DMS 273 (cell line): ENCODE measurements at regions not wholly inside any gene's neighbourhood (a gene's known extent, or its start where the extent isn't known, plus 50 kb on each side); places are given as distances from the start of the nearest gene placed in this dataset.
"Not testable (repeated sequence)": the region's sequence is repeated elsewhere in the genome, so short reads cannot be mapped to it uniquely, and the experiment has no call there.

ENCODE experiments used
- DNase-seq: peaks from one replicate; lab custom pipeline; 2025; ENCODE audit not compliant: unreplicated experiment; lab: John Stamatoyannopoulos, UW

DNA sequence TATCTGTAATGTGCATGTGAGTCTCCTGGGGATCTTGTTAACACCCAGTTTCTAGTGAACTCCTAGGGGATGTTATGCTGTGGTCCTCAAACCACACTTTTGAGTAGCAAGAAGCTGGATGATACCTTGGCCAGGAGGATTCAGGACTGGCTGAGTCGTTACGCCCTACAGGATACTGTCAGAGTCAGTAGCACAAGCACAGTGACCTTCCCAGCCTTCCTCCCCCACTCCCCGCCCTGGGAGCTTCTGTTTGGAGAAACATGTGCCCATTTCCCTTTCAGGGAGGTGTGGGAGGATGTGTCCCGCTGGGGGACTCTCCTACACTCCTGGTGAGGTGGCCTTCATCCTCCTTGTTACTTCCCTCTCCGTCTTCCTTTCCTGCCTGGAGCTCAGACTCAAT, 76.4 kb upstream of the TRPM1 start:
- no peak for DNase-seq

DNA sequence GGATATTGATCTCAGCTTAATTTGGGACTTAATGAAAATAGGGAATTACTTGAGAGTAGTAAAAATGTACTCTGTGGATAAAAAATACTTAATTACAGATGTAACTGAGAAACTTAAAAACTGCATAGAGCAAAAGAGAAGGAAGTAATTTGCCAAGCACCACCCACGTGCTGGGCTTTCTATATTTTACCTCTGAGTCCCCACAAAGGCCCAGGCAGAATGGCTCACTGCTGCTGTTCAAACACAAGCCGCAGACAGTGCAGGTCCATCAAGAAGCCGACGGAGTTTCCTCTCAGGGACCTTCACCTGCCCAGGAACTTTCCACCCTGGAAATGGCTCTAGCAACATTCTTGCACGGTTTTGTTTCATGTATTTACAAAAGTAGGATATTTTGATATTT, 77.2 kb upstream of the TRPM1 start:
- no peak for DNase-seq

DNA sequence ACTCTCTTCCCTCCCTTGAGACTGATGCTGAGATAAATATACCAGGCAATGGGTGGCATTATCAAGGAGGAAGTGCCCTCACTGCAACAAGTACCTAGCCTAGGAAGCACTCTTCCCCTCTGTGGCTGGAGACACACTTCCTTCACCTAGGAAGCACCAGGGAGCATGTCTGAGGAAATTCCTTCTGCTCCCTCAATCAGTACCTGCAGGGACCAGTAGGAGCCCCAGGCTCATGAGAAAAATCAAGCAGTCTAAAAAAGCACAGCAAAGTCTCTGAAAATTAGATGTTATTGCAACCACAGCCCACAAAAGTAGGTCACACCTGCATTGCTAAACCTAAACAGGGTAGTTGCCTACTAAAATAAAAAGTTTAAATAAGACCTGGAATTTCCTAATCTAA, 78.2 kb upstream of the TRPM1 start:
- no peak for DNase-seq

GRCh38 chr15:31193291-31193690, 91.8 kb upstream of the TRPM1 start:
- DNase-seq, result no peak

DNA sequence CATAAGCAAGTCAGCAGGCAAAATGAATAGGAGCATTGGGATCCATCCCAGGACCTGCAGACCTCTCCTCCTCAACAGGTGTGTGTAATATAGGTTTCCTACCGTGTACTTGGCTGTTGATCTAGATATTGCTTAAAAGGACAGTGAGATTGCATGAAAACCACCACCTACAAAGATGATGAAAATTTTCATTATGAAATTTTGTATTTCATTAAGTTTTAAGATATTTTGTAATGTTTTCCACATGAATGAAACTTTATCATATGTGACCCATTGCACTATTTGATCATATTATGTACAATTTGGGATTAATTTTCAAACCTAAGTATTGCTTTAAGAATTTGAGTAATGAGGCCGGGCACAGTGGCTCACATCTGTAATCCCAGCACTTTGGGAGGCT, 94.3 kb upstream of the TRPM1 start:
- no peak for DNase-seq

DNA sequence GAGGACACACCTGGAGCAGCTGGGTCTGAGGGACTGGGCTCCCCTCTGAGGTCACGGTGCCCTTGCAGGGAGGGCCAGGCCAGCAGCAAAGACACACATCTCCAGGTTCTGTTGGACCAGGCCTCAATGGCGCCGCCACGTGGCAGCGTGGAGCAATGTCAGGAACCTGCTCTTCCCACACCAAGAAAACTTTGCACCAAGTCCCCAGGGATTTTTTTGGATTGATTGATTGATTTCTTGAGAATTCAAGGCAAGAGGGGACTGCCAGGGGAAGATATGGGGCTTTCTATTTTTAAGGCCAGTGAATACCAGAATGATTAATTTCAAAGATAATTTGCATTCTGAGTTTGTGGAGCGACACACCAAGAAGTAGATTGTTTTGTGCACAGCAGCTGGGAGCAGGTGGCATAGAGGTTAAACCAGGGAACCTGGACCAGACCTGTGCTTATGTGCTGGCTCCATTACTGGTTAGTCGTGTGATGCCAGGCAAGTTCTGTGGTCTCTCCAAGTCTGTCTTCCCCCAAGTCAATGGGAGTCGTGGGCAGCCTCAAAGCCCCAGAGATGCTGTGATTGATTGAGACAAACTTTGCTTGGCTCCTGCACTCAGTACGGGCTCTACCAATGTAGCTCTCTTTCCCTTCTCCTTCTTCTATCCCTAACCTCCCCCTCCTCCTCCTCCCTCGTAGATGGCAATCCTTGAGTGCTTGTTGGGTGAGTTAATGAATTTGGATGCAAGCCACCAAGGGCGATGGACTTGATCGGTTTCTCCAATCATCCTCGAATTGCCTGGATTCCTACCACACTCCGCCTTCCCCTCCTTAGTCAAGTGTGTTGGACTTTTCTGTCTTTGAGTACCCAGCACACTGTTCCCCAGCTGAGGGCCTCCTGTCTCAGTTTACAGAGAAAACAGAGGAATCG, 96.2 kb upstream of the TRPM1 start:
- peak; percentile 55 for DNase-seq

GRCh38 chr15:31200735-31201151, 99.2 kb upstream of the TRPM1 start:
- DNase-seq, result peak; percentile 66

DNA sequence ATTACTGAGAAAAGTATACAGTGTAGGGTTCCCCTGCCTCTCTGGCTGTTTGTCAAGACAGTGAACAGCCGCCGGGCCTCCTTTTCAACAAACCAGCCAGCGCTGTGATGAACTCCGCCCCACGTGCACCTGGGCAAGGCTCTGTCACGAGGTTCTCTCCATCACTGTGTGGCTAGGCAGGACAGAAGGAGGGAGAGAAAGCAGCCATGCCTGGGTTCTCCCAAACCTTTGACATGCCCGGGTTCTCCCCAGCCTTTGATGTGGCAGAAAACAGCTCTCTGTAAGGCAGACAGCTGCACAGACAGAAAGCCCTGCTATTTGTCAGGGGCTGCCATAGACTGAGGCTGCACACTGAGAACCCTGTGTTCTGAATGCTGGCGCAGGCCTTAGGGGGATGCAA, 101.4 kb upstream of the TRPM1 start:
- DNase-seq, result no peak

- DNase-seq, result no peak
These were observed 102.5 kb upstream of the TRPM1 start for GRCh38 chr15:31203999-31204398.

DNA sequence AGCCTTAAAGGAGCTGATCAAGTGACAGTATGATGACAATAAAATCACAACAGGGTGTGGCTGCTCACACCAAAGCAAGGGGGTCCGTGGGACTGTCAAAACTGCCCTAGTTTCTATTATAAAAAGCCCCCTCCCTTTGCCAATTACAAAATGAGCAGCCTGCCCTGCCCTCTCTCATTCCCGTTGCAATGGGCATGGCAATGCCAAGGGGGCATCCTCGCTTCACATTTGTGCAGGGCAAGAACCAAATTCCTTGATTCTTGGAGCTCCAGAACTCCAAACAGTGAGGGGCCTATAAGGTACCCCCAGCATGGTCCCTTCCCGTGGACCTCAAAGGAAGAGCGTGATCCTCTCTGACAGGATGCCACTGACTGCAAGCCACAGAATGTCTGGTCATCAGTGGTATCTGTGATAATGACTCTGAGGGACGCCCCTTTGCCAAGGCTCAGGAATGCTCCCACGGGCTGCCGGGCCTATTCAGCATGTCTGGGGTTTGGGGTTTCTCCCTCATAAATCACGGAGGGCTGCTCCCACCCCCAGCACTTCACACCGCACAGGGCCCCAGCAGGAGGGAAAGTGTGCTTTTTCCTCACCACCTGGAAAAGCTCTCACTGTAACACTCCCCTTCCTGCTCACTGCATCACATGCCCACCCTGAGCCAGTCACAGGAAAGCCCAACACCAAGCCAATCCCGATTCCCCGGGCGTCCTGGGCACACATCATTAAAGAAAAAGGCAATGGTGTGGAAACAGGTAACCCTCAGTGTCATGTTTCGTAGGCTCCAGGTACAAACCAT, 105.1 kb upstream of the TRPM1 start:
- no peak for DNase-seq

- DNase-seq, result no peak
These were observed 105.7 kb upstream of the TRPM1 start for GRCh38 chr15:31207246-31207645.

GRCh38 chr15:31207861-31208260, 106.3 kb upstream of the TRPM1 start:
- DNase-seq, result not testable (repeated sequence)

DNA sequence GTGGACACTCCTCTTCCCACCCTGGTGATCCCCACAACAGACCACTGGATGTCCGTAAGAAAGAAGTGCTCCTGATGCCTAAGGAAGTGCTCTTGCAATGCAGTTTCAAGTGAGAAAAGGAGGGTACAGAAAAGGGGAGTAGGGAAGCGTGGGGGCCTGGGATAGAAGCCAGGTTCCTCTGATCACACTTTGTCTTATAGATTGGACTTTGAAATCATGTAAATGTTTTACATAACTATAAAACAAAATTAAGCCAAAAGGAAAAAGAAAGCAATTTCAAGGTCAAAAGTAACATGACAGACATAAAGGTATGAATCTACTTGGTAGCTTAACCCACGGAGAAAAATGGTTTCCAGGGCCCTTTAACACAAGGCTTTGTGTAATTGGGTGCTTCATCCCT, 107.3 kb upstream of the TRPM1 start:
- DNase-seq, result no peak

DNA sequence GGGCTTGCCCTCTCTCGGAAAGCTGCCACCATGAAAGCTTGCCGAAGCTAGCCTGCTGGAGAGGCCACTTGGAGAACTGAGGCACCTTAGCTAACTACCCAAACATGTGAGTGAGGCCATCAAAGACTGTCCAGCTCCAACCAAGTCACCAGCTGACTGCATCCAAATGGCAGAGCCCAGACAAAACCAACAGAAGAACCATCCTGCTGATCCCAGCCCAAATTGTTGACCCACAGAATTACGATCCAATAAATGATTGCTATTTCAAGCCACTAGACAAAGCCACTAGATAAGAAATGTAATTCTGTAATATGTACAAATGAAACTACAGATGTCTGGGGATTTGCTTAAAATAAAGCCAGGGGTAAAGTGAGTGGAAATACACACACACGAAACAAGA, 109.8 kb upstream of the TRPM1 start:
- DNase-seq, result no peak

- DNase-seq, result no peak
These were observed 111.0 kb upstream of the TRPM1 start for GRCh38 chr15:31212326-31213080.

DNA sequence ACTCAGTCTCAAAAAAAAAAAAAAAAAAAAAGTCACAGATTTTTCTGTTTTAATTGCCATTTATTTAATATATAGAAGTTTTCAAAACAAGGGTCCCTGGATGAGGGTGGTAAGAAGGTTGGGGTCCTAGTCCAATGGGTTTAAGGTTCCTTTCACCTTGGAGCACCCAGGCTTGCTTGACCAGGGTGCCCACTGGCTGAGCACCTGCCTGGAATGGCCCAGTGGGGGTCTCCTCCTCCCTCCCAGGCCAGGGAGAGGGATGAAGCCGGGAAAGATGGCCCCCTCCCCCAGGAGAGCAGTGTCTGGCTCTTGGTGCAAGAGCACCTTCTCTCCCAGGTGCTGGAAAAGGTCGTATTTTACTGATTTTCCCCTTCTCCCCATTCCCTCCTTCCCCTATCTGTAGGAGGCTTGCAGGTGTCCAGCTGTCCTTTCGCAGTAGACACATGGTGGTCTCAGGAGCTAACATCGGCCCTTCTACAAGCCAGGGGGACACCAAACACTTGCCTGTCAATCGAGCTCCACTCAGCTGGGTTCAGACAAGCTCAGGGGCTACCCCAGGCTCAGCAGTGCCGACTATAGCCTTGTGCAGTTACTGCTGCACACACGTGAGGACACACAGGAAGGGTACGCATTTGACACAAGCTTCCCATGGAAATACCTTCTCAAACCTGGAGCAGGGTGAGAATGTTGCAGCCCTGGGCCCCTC, 112.3 kb upstream of the KLF13 start:
- no peak for DNase-seq

DNA sequence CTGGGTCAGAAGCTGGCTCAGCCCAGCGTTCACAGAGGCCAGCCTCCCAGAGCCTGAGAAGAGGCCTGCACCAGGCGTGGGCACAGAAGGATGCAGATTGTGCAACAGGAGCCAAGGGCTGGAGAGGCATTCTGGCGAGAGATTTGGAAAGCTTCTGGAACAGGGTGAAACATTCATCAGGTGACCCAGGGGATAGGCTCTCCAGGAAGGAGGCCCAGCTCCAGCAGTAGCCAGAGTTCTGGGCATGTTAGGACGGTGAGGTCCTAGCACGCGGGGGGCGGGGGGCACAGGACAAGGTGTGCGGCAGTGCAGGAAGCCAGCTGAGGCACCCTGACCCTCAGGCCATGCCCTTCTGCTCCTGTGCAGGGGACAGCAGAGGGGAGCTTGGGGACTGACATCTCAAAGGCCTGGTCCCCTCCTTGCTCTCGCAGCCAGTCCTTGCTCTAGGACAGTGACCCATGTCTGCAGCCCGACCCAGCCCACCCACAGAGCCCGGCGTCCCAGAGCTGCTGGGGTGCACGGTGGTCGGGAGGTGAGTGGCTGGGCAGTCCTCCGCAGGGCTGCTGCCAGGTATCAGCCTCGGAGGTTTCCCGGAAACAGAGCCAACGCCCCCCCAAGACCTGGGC, 111.7 kb upstream of the KLF13 start:
- peak; percentile 34 for DNase-seq

DNA sequence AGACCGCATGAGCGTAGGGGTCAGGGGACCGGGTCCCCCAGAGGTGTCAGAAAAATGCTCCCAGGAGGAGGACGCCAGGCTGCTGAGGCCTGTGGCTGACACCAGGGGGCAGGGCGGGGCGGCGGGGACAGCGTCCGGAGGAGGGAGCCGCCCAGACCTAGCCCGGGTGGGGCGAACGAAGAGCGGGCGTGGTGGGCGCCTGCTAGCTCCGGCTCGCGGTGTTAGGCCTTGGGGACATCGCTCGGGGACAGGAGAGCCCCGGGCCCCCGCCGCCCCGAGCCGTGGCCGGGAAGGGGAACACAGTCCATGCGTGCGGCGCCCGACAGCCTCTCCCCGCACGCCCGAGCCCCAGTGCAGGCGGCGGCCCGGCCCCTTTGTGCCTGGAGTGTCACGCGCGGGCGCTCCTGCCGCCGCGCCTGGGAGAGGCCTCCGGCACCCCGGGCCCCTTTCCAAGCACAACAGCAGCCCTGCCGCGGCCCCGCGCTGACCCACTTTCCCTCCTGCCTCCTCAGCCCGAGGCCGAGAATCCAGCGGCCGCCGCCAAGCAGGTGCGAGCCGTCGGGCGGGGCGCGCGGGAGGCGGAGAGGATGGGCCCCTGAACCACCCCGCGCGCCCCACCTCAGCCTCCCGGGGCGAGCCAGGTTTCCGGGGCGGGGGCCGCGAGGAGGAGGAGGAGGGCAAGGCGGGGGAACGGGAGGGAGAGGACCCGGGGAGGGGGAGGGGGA, 111.0 kb upstream of the KLF13 start:
- DNase-seq, result peak; percentile 78

- DNase-seq, result peak; percentile 23
These were observed 110.3 kb upstream of the KLF13 start for GRCh38 chr15:31216215-31216911.
